Psoas muscle (tissue), 7 donors: ENCODE measurements at regions not wholly inside any gene's neighbourhood (a gene's known extent, or its start where the extent isn't known, plus 50 kb on each side); places are given as distances from the start of the nearest gene placed in this dataset.

ENCODE experiments used
- ATAC-seq, 4 donors: fragments of 200-7000 bp; cut with Tn5 transposase; one replicate each; pipeline ENCODE4 v1.9.1; 2020; ENCODE audit warnings: moderate library complexity in 3 of 4, mild to moderate bottlenecking in 2 of 4
- DNase-seq, 2 donors: peaks; one replicate each; pipeline ENCODE4 v3.0.0-alpha.2; 2020
- H3K27ac ChIP-seq: fragments of 200-600 bp; one replicate; pipeline ENCODE4 v1.8.0; 2022
- H3K27me3 ChIP-seq, 3 donors: fragments of 200-600 bp in 1 of 3; one replicate each; pipeline versions ENCODE4 v1.6.1 to v1.8.0; 2013 to 2022; ENCODE audit warnings: low read length in 2 of 3, mild to moderate bottlenecking in 2 of 3, moderate library complexity in 1 of 3; ENCODE audit not compliant: insufficient read depth in 3 of 3
- H3K36me3 ChIP-seq, 2 donors: fragments of 200-600 bp in 1 of 2; one replicate each; pipeline versions ENCODE4 v1.6.1 to v1.8.0; 2013 to 2022; ENCODE audit warnings: low read depth in 1 of 2, mild to moderate bottlenecking in 1 of 2, moderate library complexity in 1 of 2; ENCODE audit not compliant: insufficient read depth in 1 of 2
- H3K4me1 ChIP-seq: fragments of 200-600 bp; one replicate; pipeline ENCODE4 v1.8.0; 2022
- H3K4me3 ChIP-seq: fragments of 200-600 bp; one replicate; pipeline ENCODE4 v1.8.0; 2022; ENCODE audit warnings: mild to moderate bottlenecking
- H3K9me3 ChIP-seq: fragments of 200-600 bp; one replicate; pipeline ENCODE4 v1.8.0; 2022
- CTCF ChIP-seq: fragments of 200-600 bp; IDR thresholded peaks from one replicate; pipeline ENCODE4 v1.8.0; 2022; ENCODE audit warnings: antibody characterized with exemption
- WGBS, 3 donors: extraction: QIAGEN DNeasy Blood & Tissue Kit; methylation state at CpG; one replicate each; pipeline versions ENCODE4 v1.1.6 to v1.1.7; 2013; 5-methylcytosine and 5-hydroxymethylcytosine counted together
- intact Hi-C, 2 donors: fragments of 100-400 bp; cut with DNase I; formaldehyde crosslinking; loops; one replicate each; pipeline versions ENCODE4 v1.11.0 to v1.14.2; 2022
- donor health status: healthy with polysubstance abuse.
- donor health status: DM: no; HTN: no; CAD: no; lungs with moderate emphysema.
- donor health status: Bipolar disorder and iron deficiency.
- donor health status: healthy.
- donor health status: DM: yes; HTN: yes; CAD: no.
- donor health status: DM: no; HTN: no; CAD: no.
- donor health status: DM: yes; HTN: yes; CAD: no.

DNA sequence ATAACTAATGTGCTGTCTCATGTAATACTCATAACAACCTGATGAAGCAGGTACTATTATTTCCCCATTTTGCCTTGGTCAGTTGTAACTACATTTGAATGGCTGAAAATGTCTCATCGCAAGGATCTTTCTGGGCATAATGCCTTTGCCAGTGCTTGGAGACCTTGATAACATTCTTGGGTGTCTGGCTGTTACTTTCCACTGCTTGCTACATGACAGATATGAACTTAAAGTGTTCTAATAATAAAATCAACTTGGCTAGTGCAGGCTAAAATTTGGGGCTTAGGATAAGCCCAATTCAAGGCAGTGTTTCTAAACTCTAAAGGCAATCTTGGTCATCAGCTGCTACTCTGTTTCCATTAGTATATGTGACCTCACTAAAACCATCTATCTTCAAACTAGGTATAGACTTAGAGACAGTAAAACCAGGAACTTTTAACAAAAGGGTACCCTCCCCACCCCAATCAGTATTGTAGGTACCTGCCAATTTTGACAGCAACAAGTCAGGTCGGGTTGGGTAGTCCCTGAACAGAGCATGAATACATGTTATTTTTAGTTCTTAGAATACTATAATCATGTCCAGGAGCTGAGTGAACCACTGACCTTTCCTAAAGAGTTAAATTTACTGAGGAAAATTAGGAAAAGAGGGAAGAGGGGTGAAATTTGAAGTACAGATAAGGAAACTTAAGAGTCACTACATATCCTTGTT lies 68.2 kb upstream of the AHR start:
- no peaks in the 10 kb centered on the region for H3K27me3 ChIP-seq
- H3K36me3 ChIP-seq: no peaks in the 10 kb centered on the region
- H3K4me3 ChIP-seq: no peak overlapping the region
- ATAC-seq (no peak), DNase-seq (no peak)
- intact Hi-C loops: no loop called here
- peaks cover 3% of the 10 kb centered on the region for H3K9me3 ChIP-seq
- 55 to 63% (median 60%) methylated on average over 2 of the region's 2 CpGs for WGBS, 3 donors
- H3K4me1 ChIP-seq: no peaks in the 10 kb centered on the region
- TF ChIP-seq CTCF: no peak
- no peak overlapping the region for H3K27ac ChIP-seq

DNA sequence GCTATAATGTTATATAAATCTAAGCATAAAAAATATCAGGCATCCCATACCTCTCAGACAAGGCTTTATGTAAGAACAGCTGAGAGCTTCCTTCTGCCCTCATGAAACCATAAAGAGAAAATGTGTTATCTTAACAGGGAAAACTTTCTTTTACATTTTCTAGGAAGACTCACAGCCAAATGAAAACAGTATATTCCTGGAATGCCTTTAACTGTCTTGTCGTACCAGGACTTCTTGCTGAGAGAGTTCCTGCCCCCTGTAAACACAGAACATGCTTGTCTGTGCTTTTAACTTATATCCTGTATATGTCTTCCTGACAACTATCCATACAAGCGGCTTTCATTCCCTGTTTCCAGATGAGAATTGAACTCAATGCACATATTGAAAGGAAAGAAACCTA lies 64.8 kb upstream of the AHR start:
- no peaks in the 10 kb centered on the region for H3K9me3 ChIP-seq
- H3K36me3 ChIP-seq: no peaks in the 10 kb centered on the region
- H3K27me3 ChIP-seq: no peaks in the 10 kb centered on the region
- no peaks in the 10 kb centered on the region for H3K4me1 ChIP-seq
- 71 to 80% (median 72%) methylated on average over 2 of the region's 2 CpGs for WGBS, 3 donors
- no peak for TF ChIP-seq CTCF
- DNase-seq (no peak), ATAC-seq (no peak)
- intact Hi-C loops: no loop called here
- H3K27ac ChIP-seq: no peak overlapping the region
- H3K4me3 ChIP-seq: no peak overlapping the region

- Histone ChIP-seq H3K4me1 (no peaks in the 10 kb centered on the region), H3K27me3 (no peaks in the 10 kb centered on the region), H3K36me3 (no peaks in the 10 kb centered on the region), H3K9me3 (no peaks in the 10 kb centered on the region), H3K4me3 (no peak overlapping the region), H3K27ac (no peak overlapping the region)
- ATAC-seq: no peak
- no peak for DNase-seq
- no peak for TF ChIP-seq CTCF
- WGBS, 3 donors: 83 to 89% (median 88%) methylated on average over 2 of the region's 2 CpGs
- intact Hi-C loops: no loop called here
Observed at GRCh38 chr7:17234030-17234397, 64.4 kb upstream of the AHR start.

- H3K9me3 ChIP-seq: no peaks in the 10 kb centered on the region
- 67 to 72% (median 71%) methylated on average over 10 of the region's 10 CpGs for WGBS, 3 donors
- DNase-seq (no peak), ATAC-seq (peak in 1 of 4 donors; percentile 50)
- H3K4me1 ChIP-seq: no peaks in the 10 kb centered on the region
- H3K36me3 ChIP-seq: no peaks in the 10 kb centered on the region
- TF ChIP-seq CTCF: no peak
- H3K27me3 ChIP-seq: no peaks in the 10 kb centered on the region
- no peak overlapping the region for H3K27ac ChIP-seq
- no peak overlapping the region for H3K4me3 ChIP-seq
- intact Hi-C loops: no loop called here
Observed at GRCh38 chr7:17234398-17235031, 63.9 kb upstream of the AHR start.

- 87 to 88% (median 87%) methylated on average over 5 of the region's 5 CpGs for WGBS, 3 donors
- TF ChIP-seq CTCF: no peak
- H3K27me3 ChIP-seq: no peaks in the 10 kb centered on the region
- no peaks in the 10 kb centered on the region for H3K36me3 ChIP-seq
- H3K4me1 ChIP-seq: no peaks in the 10 kb centered on the region
- no peaks in the 10 kb centered on the region for H3K9me3 ChIP-seq
- DNase-seq: no peak
- no peak for ATAC-seq
- no peak overlapping the region for H3K27ac ChIP-seq
- H3K4me3 ChIP-seq: no peak overlapping the region
- intact Hi-C loops: no loop called here
Observed at GRCh38 chr7:17236171-17236570, 62.3 kb upstream of the AHR start.
